Thoracic aorta (tissue), 2 donors: ENCODE measurements at regions not wholly inside any gene's neighbourhood (a gene's known extent, or its start where the extent isn't known, plus 50 kb on each side); places are given as distances from the start of the nearest gene placed in this dataset.

Experiments used
- ATAC-seq: fragments of 150-250 bp; one replicate; pipeline ENCODE4 v1.8.0; 2017; ENCODE audit warnings: low read depth; ENCODE audit not compliant: insufficient number of reproducible peaks, low FRiP score
- DNase-seq: peaks from one replicate; pipeline ENCODE4 v3.0.0-alpha.2; 2020; ENCODE audit warnings: low spot score
- H3K27ac ChIP-seq, 2 donors: fragments of 200-600 bp; sonication (generic); 1 replicate in 1 of 2; 2 replicates in 1 of 2; pipeline ENCODE4 v1.5.1; 2016; ENCODE audit warnings: mild to moderate bottlenecking in 2 of 2, moderate library complexity in 2 of 2
- H3K27me3 ChIP-seq: fragments of 200-600 bp; sonication (generic); replicated peaks from 2 replicates; pipeline ENCODE4 v1.6.0; 2016; ENCODE audit warnings: mild to moderate bottlenecking; ENCODE audit not compliant: insufficient read depth
- H3K36me3 ChIP-seq: fragments of 200-600 bp; sonication (generic); one replicate; pipeline ENCODE4 v1.5.1; 2016
- H3K4me1 ChIP-seq, 2 donors: fragments of 200-600 bp; sonication (generic); 1 replicate in 1 of 2; 2 replicates in 1 of 2; pipeline versions ENCODE4 v1.5.1 to v1.6.0; 2016; ENCODE audit warnings: low read depth in 2 of 2, mild to moderate bottlenecking in 1 of 2; ENCODE audit not compliant: control insufficient read depth in 1 of 2
- H3K4me3 ChIP-seq: fragments of 200-600 bp; sonication (generic); 2 replicates; pipeline ENCODE4 v1.5.1; 2016; ENCODE audit warnings: mild to moderate bottlenecking
- H3K9me3 ChIP-seq: fragments of 200-600 bp; sonication (generic); 2 replicates; pipeline ENCODE4 v1.5.1; 2016
- CTCF ChIP-seq: fragments of 200-600 bp; sonication (generic); IDR thresholded peaks from one replicate; pipeline ENCODE4 v1.5.1; 2019; ENCODE audit warnings: antibody characterized with exemption

- ATAC-seq = no peak
- H3K27ac ChIP-seq = no peak overlapping the region
- H3K4me3 ChIP-seq = no peak overlapping the region
- H3K36me3 ChIP-seq = no peaks in the 10 kb centered on the region
- H3K4me1 ChIP-seq = no peaks in the 10 kb centered on the region
- H3K9me3 ChIP-seq = no peaks in the 10 kb centered on the region
- H3K27me3 ChIP-seq = no peaks in the 10 kb centered on the region
- DNase-seq = no peak
- no peak for TF ChIP-seq CTCF
Measured at GRCh38 chr17:70901870-70902269, 732.5 kb downstream of the KCNJ2 start.

GRCh38 chr17:70905796-70906195 is 736.5 kb downstream of the KCNJ2 start:
- no peak for ATAC-seq
- peak; percentile 2 for DNase-seq
- Histone ChIP-seq H3K4me1 (no peaks in the 10 kb centered on the region), H3K4me3 (no peak overlapping the region), H3K9me3 (no peaks in the 10 kb centered on the region), H3K27ac (no peak overlapping the region), H3K36me3 (no peaks in the 10 kb centered on the region), H3K27me3 (no peaks in the 10 kb centered on the region)
- no peak for TF ChIP-seq CTCF

- H3K4me3 ChIP-seq = no peak overlapping the region
- H3K9me3 ChIP-seq = no peaks in the 10 kb centered on the region
- no peak for TF ChIP-seq CTCF
- no peak overlapping the region for H3K27ac ChIP-seq
- ATAC-seq (no peak), DNase-seq (no peak)
- no peaks in the 10 kb centered on the region for H3K36me3 ChIP-seq
- no peaks in the 10 kb centered on the region for H3K4me1 ChIP-seq
- no peaks in the 10 kb centered on the region for H3K27me3 ChIP-seq
Measured at GRCh38 chr17:70906808-70907207, 737.5 kb downstream of the KCNJ2 start.

- no peak for TF ChIP-seq CTCF
- H3K27ac ChIP-seq = no peak overlapping the region
- no peaks in the 10 kb centered on the region for H3K4me1 ChIP-seq
- DNase-seq (no peak), ATAC-seq (no peak)
- no peaks in the 10 kb centered on the region for H3K9me3 ChIP-seq
- no peak overlapping the region for H3K4me3 ChIP-seq
- no peaks in the 10 kb centered on the region for H3K27me3 ChIP-seq
- H3K36me3 ChIP-seq = no peaks in the 10 kb centered on the region
Measured at GRCh38 chr17:70912716-70913485, 743.6 kb downstream of the KCNJ2 start.

GRCh38 chr17:70916469-70916868 is 747.1 kb downstream of the KCNJ2 start:
- no peak overlapping the region for H3K27ac ChIP-seq
- ATAC-seq = no peak
- H3K9me3 ChIP-seq = no peaks in the 10 kb centered on the region
- H3K36me3 ChIP-seq = no peaks in the 10 kb centered on the region
- no peaks in the 10 kb centered on the region for H3K4me1 ChIP-seq
- no peak overlapping the region for H3K4me3 ChIP-seq
- no peak for TF ChIP-seq CTCF
- no peak for DNase-seq
- H3K27me3 ChIP-seq = no peaks in the 10 kb centered on the region
